K562 (cell line): ENCODE measurements at regions not wholly inside any gene's neighbourhood (a gene's known extent, or its start where the extent isn't known, plus 50 kb on each side); places are given as distances from the start of the nearest gene placed in this dataset.
A peak's percentile ranks its signal among the peaks of the same experiment; 100 is the strongest.

ENCODE experiments used
- CHD4 ChIP-seq: fragments of 200-600 bp; sonication (generic); IDR thresholded peaks from 3 replicates; pipeline ENCODE4 v1.6.1; 2012; ENCODE audit warnings: low read depth, mild to moderate bottlenecking, mixed read lengths, low read length, inconsistent platforms; ENCODE audit not compliant: insufficient read depth, insufficient replicate concordance, poor library complexity, severe bottlenecking
- CTCF ChIP-seq, 3 experiments: IDR thresholded peaks in 2 of 3; conservative IDR thresholded peaks in 1 of 3; 2 replicates each; pipeline ENCODE4 v1.5.1; 2011 to 2012; ENCODE audit warnings: low read length in 3 of 3, mild to moderate bottlenecking in 3 of 3, control low read depth in 2 of 3, improper control_type of control experiment in 1 of 3, inconsistent platforms in 1 of 3, low read depth in 1 of 3, mixed read lengths in 1 of 3, moderate library complexity in 1 of 3; ENCODE audit not compliant: insufficient read depth in 2 of 3
- EGR1 ChIP-seq: fragments of 450-650 bp; conservative IDR thresholded peaks from 2 replicates; pipeline ENCODE4 v1.6.1; 2017; ENCODE audit warnings: mild to moderate bottlenecking
- HDAC1 ChIP-seq, 2 experiments: fragments of 450-650 bp; IDR thresholded peaks; 2 replicates each; pipeline ENCODE4 v1.6.1; 2016 to 2017; ENCODE audit warnings: inconsistent platforms in 1 of 2, mild to moderate bottlenecking in 1 of 2, moderate library complexity in 1 of 2
- HDAC8 ChIP-seq: fragments of 450-650 bp; IDR thresholded peaks from 2 replicates; pipeline ENCODE4 v1.6.1; 2016; ENCODE audit warnings: mild to moderate bottlenecking, missing genetic modification characterization, moderate library complexity, missing compliant biosample characterization
- HNRNPH1 ChIP-seq: fragments of 200-400 bp; formaldehyde crosslinking; optimal IDR thresholded peaks from 2 replicates; pipeline ENCODE3; 2017; ENCODE audit warnings: low read depth, mild to moderate bottlenecking, low read length, moderate library complexity
- MITF ChIP-seq: IDR thresholded peaks from 2 replicates; pipeline ENCODE4 v1.6.1; 2014; ENCODE audit warnings: antibody characterized with exemption
- MTA3 ChIP-seq: fragments of 450-650 bp; formaldehyde crosslinking; IDR thresholded peaks from 2 replicates; pipeline ENCODE4 v1.6.1; 2017; ENCODE audit warnings: mild to moderate bottlenecking, borderline replicate concordance
- STAG1 ChIP-seq: sonication (generic); formaldehyde crosslinking; IDR thresholded peaks from 2 replicates; pipeline ENCODE4 v1.5.0; 2020; ENCODE audit warnings: missing genetic modification reagents, borderline replicate concordance
- ZNF143 ChIP-seq: sonication (generic); formaldehyde crosslinking; IDR thresholded peaks from 2 replicates; pipeline ENCODE4 v1.9.0; 2022; ENCODE audit warnings: mild to moderate bottlenecking, missing genetic modification reagents
- ZNF146 ChIP-seq: IDR thresholded peaks from one replicate; pipeline ENCODE4 v1.6.1; 2018; ENCODE audit warnings: missing compliant biosample characterization; ENCODE audit not compliant: unreplicated experiment
- ZNF277 ChIP-seq: fragments of 250-450 bp; sonication (Bioruptor Pico); IDR thresholded peaks from 2 replicates; pipeline ENCODE4 v1.8.0; 2022; ENCODE audit warnings: inconsistent platforms, mild to moderate bottlenecking, moderate library complexity, borderline replicate concordance
- ZNF561 ChIP-seq: fragments of 450-650 bp; formaldehyde crosslinking; conservative IDR thresholded peaks from 2 replicates; pipeline ENCODE4 v1.4.0; 2020; ENCODE audit warnings: mild to moderate bottlenecking, moderate library complexity

- no peak for TF ChIP-seq ZNF277 (CRISPR knock-in tag)
- no peak for TF ChIP-seq HNRNPH1
- no peak for TF ChIP-seq ZNF146
- TF ChIP-seq STAG1 (CRISPR knock-in tag): peak; percentile 74; the same call in 1 of the 2 replicates
- TF ChIP-seq HDAC1 (IDR thresholded peaks at IDR 0.05): no peak
- no peak for TF ChIP-seq MTA3
- no peak for TF ChIP-seq HDAC8 (tag)
- no peak for TF ChIP-seq MITF
- peak; percentile 63 to 81 (median 74) for TF ChIP-seq CTCF (IDR thresholded peaks at IDR 0.05 in 2 of 3, conservative IDR thresholded peaks at IDR 0.05 in 1 of 3; ENCODE audit: insufficient read depth in 2 of 3, low read depth in 1 of 3, low read length in 3 of 3)
- TF ChIP-seq ZNF143 (CRISPR knock-in tag): no peak
- no peak for TF ChIP-seq CHD4
- TF ChIP-seq EGR1: peak; percentile 60
- no peak for TF ChIP-seq ZNF561
These were observed 120.8 kb upstream of the PJA1 start (continued) for GRCh38 chrX:69285881-69286564.
